HepG2 (cell line): ENCODE measurements at regions not wholly inside any gene's neighbourhood (a gene's known extent, or its start where the extent isn't known, plus 50 kb on each side); places are given as distances from the start of the nearest gene placed in this dataset.
A peak's percentile ranks its signal among the peaks of the same experiment; 100 is the strongest.

Source experiments
- CEBPG ChIP-seq: IDR thresholded peaks from 2 replicates; pipeline ENCODE4 v1.6.1; 2016
- ETV5 ChIP-seq: IDR thresholded peaks from 2 replicates; pipeline ENCODE4 v1.6.1; 2018; ENCODE audit warnings: missing biosample characterization, missing genetic modification reagents, inconsistent platforms, borderline replicate concordance
- JUND ChIP-seq: sonication (generic); formaldehyde crosslinking; IDR thresholded peaks from 2 replicates; pipeline ENCODE4 v1.8.0; 2022; ENCODE audit warnings: mild to moderate bottlenecking, missing genetic modification reagents
- KDM2A ChIP-seq: sonication (generic); formaldehyde crosslinking; IDR thresholded peaks from 2 replicates; pipeline ENCODE4 v1.4.0; 2020; ENCODE audit warnings: low read depth, missing genetic modification reagents, borderline replicate concordance
- LBX2 ChIP-seq: sonication (generic); formaldehyde crosslinking; IDR thresholded peaks from 2 replicates; pipeline ENCODE4 v1.5.0; 2020; ENCODE audit warnings: missing genetic modification reagents, mild to moderate bottlenecking, borderline replicate concordance
- MAF1 ChIP-seq: sonication (generic); formaldehyde crosslinking; IDR thresholded peaks from 2 replicates; pipeline ENCODE4 v1.5.0; 2020; ENCODE audit warnings: missing genetic modification reagents, borderline replicate concordance
- NFE2L2 ChIP-seq: fragments of 150-350 bp; IDR thresholded peaks from 2 replicates; pipeline ENCODE4 v1.6.1; 2014; ENCODE audit warnings: low read length
- NONO ChIP-seq, 2 experiments: fragments of 450-650 bp in 1 of 2; sonication (generic) in 1 of 2; formaldehyde crosslinking in 1 of 2; IDR thresholded peaks in 1 of 2; conservative IDR thresholded peaks in 1 of 2; 2 replicates each; pipeline versions ENCODE4 v1.6.1 to v1.8.0; 2017 to 2022; ENCODE audit warnings: mild to moderate bottlenecking in 1 of 2, missing genetic modification reagents in 1 of 2, moderate library complexity in 1 of 2
- REXO4 ChIP-seq: sonication (generic); formaldehyde crosslinking; IDR thresholded peaks from 2 replicates; pipeline ENCODE4 v1.8.0; 2022; ENCODE audit warnings: missing genetic modification reagents, mild to moderate bottlenecking, borderline replicate concordance
- UBTF ChIP-seq: sonication (generic); formaldehyde crosslinking; IDR thresholded peaks from 2 replicates; pipeline ENCODE4 v1.4.0; 2020; ENCODE audit warnings: mild to moderate bottlenecking, missing genetic modification reagents
- ZBTB2 ChIP-seq: sonication (generic); formaldehyde crosslinking; IDR thresholded peaks from 2 replicates; pipeline ENCODE4 v1.8.0; 2022; ENCODE audit warnings: low read depth, missing genetic modification reagents
- ZBTB7A ChIP-seq: sonication (generic); formaldehyde crosslinking; IDR thresholded peaks from 2 replicates; pipeline ENCODE4 v1.8.0; 2022; ENCODE audit warnings: mild to moderate bottlenecking, missing genetic modification reagents
- ZFP1 ChIP-seq: IDR thresholded peaks from 2 replicates; pipeline ENCODE4 v1.6.1; 2016
- ZFX ChIP-seq: sonication (generic); formaldehyde crosslinking; IDR thresholded peaks from 2 replicates; pipeline ENCODE4 v1.4.0; 2020; ENCODE audit warnings: mild to moderate bottlenecking, low read depth, missing genetic modification reagents, moderate library complexity
- ZIK1 ChIP-seq: sonication (generic); formaldehyde crosslinking; IDR thresholded peaks from 2 replicates; pipeline ENCODE4 v1.5.0; 2020; ENCODE audit warnings: mild to moderate bottlenecking, low read depth, missing genetic modification reagents, borderline replicate concordance
- ZNF101 ChIP-seq: sonication (generic); formaldehyde crosslinking; IDR thresholded peaks from 2 replicates; pipeline ENCODE4 v1.4.0; 2020; ENCODE audit warnings: mild to moderate bottlenecking, low read depth, missing genetic modification reagents, borderline replicate concordance
- ZNF230 ChIP-seq: sonication (generic); formaldehyde crosslinking; IDR thresholded peaks from 2 replicates; pipeline ENCODE4 v1.4.0; 2020; ENCODE audit warnings: mild to moderate bottlenecking, missing genetic modification reagents
- ZNF274 ChIP-seq: sonication (generic); formaldehyde crosslinking; IDR thresholded peaks from 2 replicates; pipeline ENCODE4 v1.5.1; 2020; ENCODE audit warnings: mild to moderate bottlenecking, missing genetic modification reagents
- ZNF354B ChIP-seq: sonication (generic); formaldehyde crosslinking; IDR thresholded peaks from 2 replicates; pipeline ENCODE4 v1.8.0; 2022; ENCODE audit warnings: mild to moderate bottlenecking, missing genetic modification reagents
- ZNF687 ChIP-seq: sonication (generic); formaldehyde crosslinking; IDR thresholded peaks from 2 replicates; pipeline ENCODE4 v1.5.1; 2020; ENCODE audit warnings: mild to moderate bottlenecking, missing genetic modification reagents, moderate library complexity
- ZNF780A ChIP-seq: sonication (generic); formaldehyde crosslinking; IDR thresholded peaks from 2 replicates; pipeline ENCODE4 v1.8.0; 2022; ENCODE audit warnings: mild to moderate bottlenecking, missing genetic modification reagents, moderate library complexity

- TF ChIP-seq ZNF780A (CRISPR knock-in tag): no peak
- TF ChIP-seq ZNF274: no peak
- TF ChIP-seq ZNF687 (CRISPR knock-in tag): peak; percentile 74
- peak; percentile 68 for TF ChIP-seq ZFX
- TF ChIP-seq UBTF (CRISPR knock-in tag): peak; percentile 64
- TF ChIP-seq KDM2A (CRISPR knock-in tag): 0 out of 2 replicates have a peak, but pooled peaks have one; percentile 31
- no peak for TF ChIP-seq ZBTB2 (CRISPR knock-in tag)
- no peak for TF ChIP-seq NFE2L2
- no peak for TF ChIP-seq ZBTB7A (CRISPR knock-in tag)
- TF ChIP-seq JUND (CRISPR knock-in tag): no peak
- peak; percentile 25; the same call in 1 of the 2 replicates for TF ChIP-seq ETV5 (CRISPR knock-in tag)
- no peak for TF ChIP-seq ZNF354B (CRISPR knock-in tag)
- TF ChIP-seq ZIK1 (CRISPR knock-in tag): no peak
- TF ChIP-seq NONO (IDR thresholded peaks at IDR 0.05): no peak
- TF ChIP-seq NONO (CRISPR knock-in tag; conservative IDR thresholded peaks at IDR 0.05): no peak
- TF ChIP-seq REXO4 (CRISPR knock-in tag): no peak
- TF ChIP-seq ZFP1 (CRISPR knock-in tag): no peak
- no peak for TF ChIP-seq ZNF230 (CRISPR knock-in tag)
- no peak for TF ChIP-seq LBX2
- no peak for TF ChIP-seq CEBPG (CRISPR knock-in tag)
- no peak for TF ChIP-seq ZNF101 (CRISPR knock-in tag)
- no peak for TF ChIP-seq MAF1 (CRISPR knock-in tag)
Observed at GRCh38 chr17:31596382-31597323, 205.2 kb downstream of the RAB11FIP4 start (continued).
